22Rv1 (cell line): ENCODE measurements at regions not wholly inside any gene's neighbourhood (a gene's known extent, or its start where the extent isn't known, plus 50 kb on each side); places are given as distances from the start of the nearest gene placed in this dataset.

Source experiments
- ZFX ChIP-seq: fragments of 450-650 bp; IDR thresholded peaks from 2 replicates; pipeline ENCODE4 v1.6.1; 2017; ENCODE audit warnings: antibody characterized with exemption, borderline replicate concordance
- TF ChIP-seq, protein P1 (sequence below): fragments of 450-650 bp; IDR thresholded peaks from 2 replicates; pipeline ENCODE4 v1.5.1; 2017; ENCODE audit warnings: mild to moderate bottlenecking

DNA sequence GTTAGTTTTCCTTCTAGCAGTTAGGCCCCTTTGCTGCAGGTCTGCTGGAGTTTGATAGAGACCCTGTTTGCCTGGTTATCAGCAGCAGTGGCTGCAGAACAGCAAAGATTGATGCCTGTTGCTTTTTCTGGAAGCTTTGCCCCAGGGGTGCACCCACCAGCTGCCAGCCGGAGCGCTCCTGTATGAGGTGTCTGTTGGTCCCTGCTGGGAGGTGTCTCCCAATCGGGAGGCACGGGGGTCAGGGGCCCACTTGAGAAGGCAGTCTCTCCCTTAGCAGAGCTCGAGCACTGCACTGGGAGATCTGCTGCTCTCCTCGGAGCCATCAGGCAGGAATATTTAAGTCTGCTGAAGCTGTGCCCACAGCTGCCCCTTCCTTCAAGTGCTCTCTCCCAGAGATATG is 825.3 kb upstream of the GRM7 start:
- TF ChIP-seq, protein P1, sequence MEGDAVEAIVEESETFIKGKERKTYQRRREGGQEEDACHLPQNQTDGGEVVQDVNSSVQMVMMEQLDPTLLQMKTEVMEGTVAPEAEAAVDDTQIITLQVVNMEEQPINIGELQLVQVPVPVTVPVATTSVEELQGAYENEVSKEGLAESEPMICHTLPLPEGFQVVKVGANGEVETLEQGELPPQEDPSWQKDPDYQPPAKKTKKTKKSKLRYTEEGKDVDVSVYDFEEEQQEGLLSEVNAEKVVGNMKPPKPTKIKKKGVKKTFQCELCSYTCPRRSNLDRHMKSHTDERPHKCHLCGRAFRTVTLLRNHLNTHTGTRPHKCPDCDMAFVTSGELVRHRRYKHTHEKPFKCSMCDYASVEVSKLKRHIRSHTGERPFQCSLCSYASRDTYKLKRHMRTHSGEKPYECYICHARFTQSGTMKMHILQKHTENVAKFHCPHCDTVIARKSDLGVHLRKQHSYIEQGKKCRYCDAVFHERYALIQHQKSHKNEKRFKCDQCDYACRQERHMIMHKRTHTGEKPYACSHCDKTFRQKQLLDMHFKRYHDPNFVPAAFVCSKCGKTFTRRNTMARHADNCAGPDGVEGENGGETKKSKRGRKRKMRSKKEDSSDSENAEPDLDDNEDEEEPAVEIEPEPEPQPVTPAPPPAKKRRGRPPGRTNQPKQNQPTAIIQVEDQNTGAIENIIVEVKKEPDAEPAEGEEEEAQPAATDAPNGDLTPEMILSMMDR = no peak
- TF ChIP-seq ZFX = no peak
